Erythroblast (primary cell): ENCODE measurements at regions not wholly inside any gene's neighbourhood (a gene's known extent, or its start where the extent isn't known, plus 50 kb on each side); places are given as distances from the start of the nearest gene placed in this dataset.
"Not testable (repeated sequence)": the region's sequence is repeated elsewhere in the genome, so short reads cannot be mapped to it uniquely, and the experiment has no call there.

Experiments
- DNase-seq, 2 experiments: peaks; one replicate each; lab custom pipeline; 2025; lab: John Stamatoyannopoulos, UW
- GATA1 ChIP-seq: IDR thresholded peaks from 2 replicates; pipeline ENCODE4 v1.6.1; 2011; ENCODE audit warnings: low read depth, mild to moderate bottlenecking, control low read depth, low read length, moderate library complexity
- POLR2A ChIP-seq: IDR thresholded peaks from 2 replicates; pipeline ENCODE4 v1.6.1; 2011; ENCODE audit warnings: mild to moderate bottlenecking, low read length

GRCh38 chr6:90898763-90899162, 311.9 kb upstream of the MAP3K7 start:
- TF ChIP-seq GATA1, result no peak
- no peak for TF ChIP-seq POLR2A
- DNase-seq, result no peak

DNA sequence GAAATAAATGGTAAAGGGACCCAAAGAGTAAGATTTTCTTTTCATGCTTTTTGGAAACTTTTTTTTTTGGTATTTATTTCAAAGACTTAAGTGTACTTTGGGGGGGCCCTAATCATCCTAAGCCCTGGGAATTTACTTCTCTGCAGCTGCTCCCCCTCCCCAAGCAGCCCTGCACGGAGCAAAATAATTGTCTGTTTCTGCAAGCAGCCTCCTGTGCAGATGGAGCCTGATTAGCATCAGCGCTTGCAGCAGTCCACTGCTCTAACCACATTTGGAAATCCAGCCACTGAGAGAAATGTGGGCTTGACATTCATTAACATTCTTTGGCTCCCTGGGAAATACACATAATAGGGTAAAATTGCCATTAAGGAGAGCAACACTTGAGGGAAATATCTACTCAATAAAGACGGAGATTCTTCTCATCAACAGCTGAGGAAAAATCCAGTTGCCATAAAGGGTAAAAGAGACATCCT, 309.2 kb upstream of the MAP3K7 start:
- no peak for TF ChIP-seq GATA1
- no peak for TF ChIP-seq POLR2A
- DNase-seq, result no peak

- TF ChIP-seq GATA1 (no peak), POLR2A (no peak)
- no peak for DNase-seq
These were observed 308.6 kb upstream of the MAP3K7 start for GRCh38 chr6:90895299-90896074.

DNA sequence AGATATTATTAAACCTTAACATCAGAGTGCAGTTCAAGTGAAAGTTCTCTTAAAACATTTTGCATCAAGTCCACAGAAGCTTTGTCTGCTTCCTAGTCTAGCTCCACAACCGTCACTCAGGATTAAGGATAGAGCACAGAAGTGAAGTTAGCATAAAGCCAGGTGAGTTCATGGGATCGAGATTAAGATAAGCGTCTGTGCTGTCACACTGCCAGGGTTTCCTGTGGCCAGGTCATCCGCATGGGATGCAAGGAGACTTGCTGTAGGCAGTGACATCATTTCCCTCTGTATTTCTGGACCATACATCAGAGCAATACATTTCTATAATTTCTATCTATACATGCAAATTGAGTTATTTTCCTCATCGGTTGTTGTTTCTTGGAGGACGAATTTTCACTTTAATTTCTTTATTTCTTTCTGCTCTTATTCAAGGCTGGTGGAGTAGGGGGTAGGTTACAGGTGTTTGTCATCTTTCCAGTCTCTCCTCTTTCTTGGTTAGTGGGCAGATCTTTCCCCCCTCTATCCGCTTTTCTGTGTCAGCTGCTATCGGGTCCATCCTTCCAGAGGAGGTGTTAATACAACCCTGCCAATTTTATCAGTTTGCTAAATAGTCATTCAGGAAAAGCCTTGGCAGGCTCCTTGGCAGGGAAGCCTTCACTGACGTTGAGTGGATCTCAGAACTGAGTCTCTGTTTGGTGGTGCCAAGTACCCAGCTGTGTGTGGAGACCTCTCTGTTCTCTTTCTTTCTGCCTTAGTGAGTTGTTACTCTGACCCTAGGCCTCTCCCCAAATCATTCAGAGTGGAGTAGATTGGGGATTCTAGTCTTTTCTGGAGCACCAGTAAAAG, 307.6 kb upstream of the MAP3K7 start:
- TF ChIP-seq POLR2A, result no peak
- no peak for TF ChIP-seq GATA1
- no peak for DNase-seq

GRCh38 chr6:90893400-90893799, 306.5 kb upstream of the MAP3K7 start:
- TF ChIP-seq POLR2A (no peak), GATA1 (no peak)
- no peak for DNase-seq

GRCh38 chr6:90892271-90892670, 305.4 kb upstream of the MAP3K7 start:
- no peak for TF ChIP-seq GATA1
- TF ChIP-seq POLR2A, result no peak
- no peak for DNase-seq

GRCh38 chr6:90891355-90891754, 304.5 kb upstream of the MAP3K7 start:
- no peak for DNase-seq
- TF ChIP-seq POLR2A, result no peak
- TF ChIP-seq GATA1, result no peak

DNA sequence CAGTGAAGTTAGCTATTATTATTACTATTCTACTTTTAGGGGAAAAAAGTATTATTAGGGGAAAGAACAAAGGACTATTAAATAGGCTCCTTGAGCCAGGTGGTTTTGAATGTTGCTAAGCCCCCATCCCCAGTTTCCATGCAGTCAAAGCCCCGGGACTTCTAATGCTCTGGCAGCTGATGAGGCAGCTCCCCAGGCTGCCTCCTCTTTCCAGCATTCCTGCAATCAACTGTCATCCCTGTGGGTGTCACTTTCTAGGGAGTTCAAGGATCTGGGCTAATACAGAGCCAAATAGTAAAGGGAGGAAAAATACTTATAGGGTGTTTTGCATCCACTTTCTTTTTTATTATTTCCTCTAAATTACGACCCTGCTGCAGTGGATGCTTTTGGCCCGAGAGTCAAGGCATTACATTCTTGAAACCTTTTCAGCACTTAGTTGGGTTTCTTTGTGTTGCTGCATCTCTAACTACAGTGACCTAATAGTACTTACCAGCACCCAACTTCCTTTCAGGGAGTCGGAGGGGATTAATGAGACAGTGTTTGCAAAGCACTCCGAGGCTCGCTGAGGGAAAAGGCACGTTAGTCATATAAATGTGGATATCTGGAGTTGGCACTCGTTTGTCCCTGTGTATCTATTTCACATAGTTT, 303.9 kb upstream of the MAP3K7 start:
- DNase-seq, result no peak
- TF ChIP-seq GATA1 (no peak), POLR2A (no peak)

DNA sequence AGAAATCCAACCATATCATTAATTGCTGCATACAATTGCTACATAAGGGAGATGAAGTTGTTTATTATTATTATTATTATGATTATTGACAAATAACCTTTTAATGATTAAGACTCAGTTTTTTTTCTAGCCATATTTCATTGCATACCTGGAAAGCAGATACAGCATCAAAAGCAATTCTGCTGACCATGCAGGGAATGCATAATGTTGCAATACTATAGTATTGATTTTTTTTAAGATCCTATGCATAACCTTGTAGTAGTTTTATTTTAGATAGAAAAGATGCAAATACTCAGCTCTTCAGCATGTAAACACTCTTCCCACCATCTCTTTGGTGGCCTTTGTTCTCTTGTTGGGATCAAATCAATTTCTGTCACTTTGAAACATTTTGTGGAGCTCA, 300.9 kb upstream of the MAP3K7 start:
- no peak for DNase-seq
- TF ChIP-seq GATA1 (no peak), POLR2A (no peak)

GRCh38 chr6:90885611-90886056, 298.8 kb upstream of the MAP3K7 start:
- TF ChIP-seq POLR2A, result no peak
- TF ChIP-seq GATA1, result no peak

DNA sequence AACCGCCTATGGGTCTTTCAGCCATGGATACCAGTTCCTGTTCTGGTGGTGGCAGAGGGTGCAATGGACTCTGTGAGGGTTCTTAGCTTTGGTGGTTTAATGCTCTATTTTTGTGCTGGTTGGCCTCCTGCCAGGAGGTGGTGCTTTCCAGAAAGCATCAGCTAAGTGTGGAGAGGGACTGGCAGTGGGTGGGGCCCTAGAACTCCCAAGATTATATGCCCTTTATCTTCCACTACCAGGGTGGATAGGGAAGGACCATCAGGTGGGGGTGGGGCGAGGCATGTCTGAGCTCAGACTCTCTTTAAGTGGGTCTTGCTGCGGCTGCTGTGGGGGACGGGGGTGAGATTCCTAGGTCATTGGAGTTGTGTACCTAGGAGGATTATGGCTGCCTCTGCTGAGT, 298.3 kb upstream of the MAP3K7 start:
- DNase-seq, result not testable (repeated sequence)

More at GRCh38 chr6:90885611-90886056, 298.8 kb upstream of the MAP3K7 start:
- no peak for DNase-seq

DNA sequence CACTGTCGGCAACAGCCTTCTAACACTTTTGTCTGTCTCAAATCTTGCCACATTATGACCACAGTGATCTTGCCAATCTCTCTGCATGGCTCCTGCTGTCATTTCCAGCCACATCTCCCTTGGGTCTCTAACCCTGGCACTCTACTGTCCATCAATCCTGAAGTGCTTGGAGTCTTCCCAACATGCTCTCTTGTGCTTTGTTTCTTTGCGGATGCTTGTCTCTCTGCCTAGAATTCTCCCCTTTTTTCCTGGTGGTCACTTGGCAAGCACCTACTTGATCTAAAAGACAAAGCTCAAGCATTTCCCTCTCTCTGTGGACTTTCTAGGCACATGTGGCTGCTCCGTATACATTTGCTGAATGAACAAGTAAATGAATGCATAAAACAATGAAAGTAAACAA, 290.7 kb upstream of the MAP3K7 start:
- TF ChIP-seq GATA1 (no peak), POLR2A (no peak)
- no peak for DNase-seq

GRCh38 chr6:90874931-90875330, 288.1 kb upstream of the MAP3K7 start:
- DNase-seq, result no peak
- TF ChIP-seq POLR2A (no peak), GATA1 (no peak)

DNA sequence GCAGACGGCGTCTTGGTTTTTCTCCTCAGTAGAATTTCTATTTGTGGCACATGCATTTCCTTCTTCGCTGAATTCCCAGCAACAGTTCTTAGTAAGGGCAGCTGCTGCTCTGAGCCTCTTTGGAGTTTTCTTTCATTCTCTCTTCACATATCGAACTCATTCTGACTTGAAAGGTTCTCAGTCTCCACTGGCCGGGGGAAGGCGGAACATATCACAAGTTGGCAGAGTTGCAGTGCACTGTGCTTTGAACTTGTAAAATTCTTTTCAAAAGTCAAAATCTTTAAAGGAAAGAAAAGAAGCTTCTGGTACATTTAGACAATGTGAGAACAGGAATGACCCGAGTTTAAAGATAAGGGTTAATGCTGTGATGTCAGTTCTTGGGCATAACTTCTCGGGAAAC, 286.1 kb upstream of the MAP3K7 start:
- TF ChIP-seq GATA1 (no peak), POLR2A (no peak)
- no peak for DNase-seq
